ENCODE measurements at regions not wholly inside any gene's neighbourhood (a gene's known extent, or its start where the extent isn't known, plus 50 kb on each side); places are given as distances from the start of the nearest gene placed in this dataset.
A peak's percentile ranks its signal among the peaks of the same experiment; 100 is the strongest.

GRCh38 chr12:94071258-94071657, 77.1 kb upstream of the PLXNC1 start:
- intact Hi-C loops (cut with DNase I), result loop anchor here in 8 of 10 donors (5.0 to 10.0 kb wide), 8 partner anchors 176 to 506 kb away; partner anchors contain the start of genes SOCS2 (in 2 of the 8) and CRADD (in 1 of the 8)
- Histone ChIP-seq H3K36me3 (no peaks in the 10 kb centered on the region), H3K4me1 (peaks cover 8 to 29% (median 17%) of the 10 kb centered on the region in 9 donors), H3K9me3 (peaks cover 0 to 14% (median 3%) of the 10 kb centered on the region in 11 donors), H3K27ac (no peak overlapping the region), H3K27me3 (no peaks in the 10 kb centered on the region), H3K4me3 (no peak overlapping the region)
- WGBS, 2 donors, result 38 to 44% methylated on average over 2 of the region's 2 CpGs
- TF ChIP-seq CTCF (IDR thresholded peaks at IDR 0.05), result no peak
- ATAC-seq (no peak), DNase-seq (no peak)

GRCh38 chr12:94073441-94074051, 74.8 kb upstream of the PLXNC1 start:
- intact Hi-C loops (cut with DNase I), result loop anchor here in 8 of 10 donors (1.0 to 10.0 kb wide), 12 partner anchors 25 to 509 kb away; partner anchors contain the start of genes SOCS2 (in 2 of the 8) and CRADD (in 1 of the 8)

GRCh38 chr12:94074216-94074979, 74.0 kb upstream of the PLXNC1 start:
- peak; percentile 48 to 73 for DNase-seq

More at GRCh38 chr12:94073441-94074051, 74.8 kb upstream of the PLXNC1 start:
- Histone ChIP-seq H3K27ac (peak overlapping the region; percentile 68 to 94 (median 89)), H3K4me3 (no peak overlapping the region), H3K27me3 (no peaks in the 10 kb centered on the region), H3K36me3 (no peaks in the 10 kb centered on the region), H3K9me3 (peaks cover 0 to 12% (median 3%) of the 10 kb centered on the region in 11 donors), H3K4me1 (peaks cover 8 to 29% (median 17%) of the 10 kb centered on the region in 9 donors)
- peak in 6 of 8 donors; percentile 17 to 76 (median 54) for ATAC-seq
- 61 to 78% methylated on average over 9 of the region's 9 CpGs for whole genome bisulfite sequencing, 2 donors
- DNase-seq, result peak; percentile 23 to 38
- no peak for TF ChIP-seq CTCF (IDR thresholded peaks at IDR 0.05)

More at GRCh38 chr12:94074216-94074979, 74.0 kb upstream of the PLXNC1 start:
- Histone ChIP-seq H3K36me3 (no peaks in the 10 kb centered on the region), H3K27ac (peak overlapping the region; percentile 68 to 94 (median 89)), H3K4me1 (peaks cover 8 to 29% (median 17%) of the 10 kb centered on the region in 9 donors), H3K4me3 (peak overlapping the region in 4 of 10 donors; percentile 3 to 25 (median 14)), H3K9me3 (peaks cover 0 to 3% (median 0%) of the 10 kb centered on the region in 11 donors), H3K27me3 (no peaks in the 10 kb centered on the region)
- TF ChIP-seq CTCF (IDR thresholded peaks at IDR 0.05), result peak in 2 of 9 donors; percentile 20 to 33
- intact Hi-C loops (cut with DNase I), result loop anchor here in 8 of 10 donors (1.0 to 10.0 kb wide), 12 partner anchors 26 to 510 kb away; partner anchors contain the start of genes SOCS2 (in 2 of the 8) and CRADD (in 1 of the 8)
- WGBS, 2 donors, result 60 to 61% methylated on average over 14 of the region's 14 CpGs
- peak; percentile 84 to 95 (median 91) for ATAC-seq
